A673 (cell line): ENCODE measurements at regions not wholly inside any gene's neighbourhood (a gene's known extent, or its start where the extent isn't known, plus 50 kb on each side); places are given as distances from the start of the nearest gene placed in this dataset.

Experiments
- BruUV-seq: library from RNA; stranded (reverse); fragments of 400-500 nt; replicated peaks from 2 replicates; lab custom pipeline; 2021; lab: Mats Ljungman, UMichigan
- CTCF ChIA-PET: fragments of 300-600 bp; sonication (Branson Sonifier 250); formaldehyde crosslinking; loops from one replicate; lab custom pipeline; 2022; ENCODE audit warnings: antibody characterized with exemption; lab: Charles Lee
- POLR2A ChIA-PET: fragments of 300-600 bp; sonication (Branson Sonifier 250); formaldehyde crosslinking; loops from one replicate; lab custom pipeline; 2022; ENCODE audit warnings: antibody characterized with exemption; ENCODE audit not compliant: low non-redundant PET; lab: Charles Lee
- DNase-seq: peaks from one replicate; pipeline ENCODE4 v3.0.0-alpha.2; 2015; ENCODE audit warnings: low spot score
- H3K27ac ChIP-seq: fragments of 200-600 bp; sonication (generic); 2 replicates; pipeline ENCODE4 v1.5.1; 2016; ENCODE audit warnings: mixed run types, low read depth, mild to moderate bottlenecking, mixed read lengths, antibody characterized with exemption, low read length; ENCODE audit not compliant: poor library complexity, severe bottlenecking
- H3K27me3 ChIP-seq: fragments of 200-600 bp; sonication (generic); replicated peaks from 2 replicates; pipeline ENCODE4 v1.6.1; 2017; ENCODE audit warnings: mixed run types, low read depth, mild to moderate bottlenecking, mixed read lengths, antibody characterized with exemption, low read length; ENCODE audit not compliant: insufficient read depth, poor library complexity
- H3K36me3 ChIP-seq: fragments of 200-600 bp; sonication (generic); 2 replicates; pipeline ENCODE4 v1.6.1; 2016; ENCODE audit warnings: mixed run types, mild to moderate bottlenecking, mixed read lengths, antibody characterized with exemption, low read length; ENCODE audit not compliant: insufficient read depth, poor library complexity, severe bottlenecking
- H3K4me1 ChIP-seq: fragments of 200-600 bp; sonication (generic); 2 replicates; pipeline ENCODE4 v1.6.1; 2017; ENCODE audit warnings: mixed run types, mild to moderate bottlenecking, mixed read lengths, antibody characterized with exemption, low read length; ENCODE audit not compliant: insufficient read depth, poor library complexity, severe bottlenecking
- H3K4me3 ChIP-seq: fragments of 200-600 bp; sonication (generic); 2 replicates; pipeline ENCODE4 v1.5.1; 2016; ENCODE audit warnings: low read depth, mixed run types, mild to moderate bottlenecking, mixed read lengths, low read length; ENCODE audit not compliant: poor library complexity, severe bottlenecking
- H3K9me3 ChIP-seq: fragments of 200-600 bp; sonication (generic); 2 replicates; pipeline ENCODE4 v1.6.1; 2016; ENCODE audit warnings: mixed run types, low read depth, mild to moderate bottlenecking, mixed read lengths, antibody characterized with exemption, low read length; ENCODE audit not compliant: poor library complexity, severe bottlenecking
- EZH2 ChIP-seq: fragments of 200-600 bp; sonication (generic); IDR thresholded peaks from 2 replicates; pipeline ENCODE4 v1.6.1; 2017; ENCODE audit warnings: borderline replicate concordance, low read depth, mild to moderate bottlenecking, mixed read lengths, antibody characterized with exemption, low read length; ENCODE audit not compliant: poor library complexity, severe bottlenecking
- intact Hi-C: fragments of 100-400 bp; cut with micrococcal nuclease; formaldehyde crosslinking; loops from one replicate; pipeline ENCODE4 v1.10.0; 2022; ENCODE audit not compliant: unreplicated experiment
- TF ChIP-seq, protein P1 (sequence below): fragments of 300-800, 200-600 bp; sonication (generic); conservative IDR thresholded peaks from 2 replicates; pipeline ENCODE4 v1.5.1; 2017; ENCODE audit warnings: low read depth, mild to moderate bottlenecking, antibody characterized with exemption, low read length, moderate library complexity, mixed read lengths

DNA sequence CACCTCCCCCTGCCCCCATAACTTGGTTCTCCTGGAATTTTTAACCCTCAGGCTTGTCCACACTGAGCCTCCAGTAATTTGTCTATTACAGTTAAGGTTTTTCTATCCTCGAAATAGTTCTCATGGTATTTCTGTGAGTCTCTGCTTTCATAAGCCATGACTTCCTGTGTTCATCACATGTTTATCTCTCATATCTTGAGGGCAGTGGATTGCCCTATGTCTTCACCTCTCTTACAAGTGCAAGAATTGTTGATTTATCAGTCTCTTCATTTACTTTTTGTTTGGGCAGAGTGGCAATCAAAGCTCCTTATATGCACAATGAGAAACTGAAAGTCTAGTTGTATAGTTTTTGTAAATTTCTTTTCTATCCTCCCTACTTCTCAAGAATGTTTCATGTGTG lies 328.4 kb downstream of the PLA2G4A start:
- Histone ChIP-seq H3K4me3 (no peak overlapping the region), H3K4me1 (no peaks in the 10 kb centered on the region), H3K27me3 (no peaks in the 10 kb centered on the region), H3K36me3 (no peaks in the 10 kb centered on the region), H3K9me3 (no peaks in the 10 kb centered on the region), H3K27ac (no peak overlapping the region)
- ChIA-PET POLR2A (no interaction called here), CTCF (no interaction called here)
- TF ChIP-seq, protein P1, sequence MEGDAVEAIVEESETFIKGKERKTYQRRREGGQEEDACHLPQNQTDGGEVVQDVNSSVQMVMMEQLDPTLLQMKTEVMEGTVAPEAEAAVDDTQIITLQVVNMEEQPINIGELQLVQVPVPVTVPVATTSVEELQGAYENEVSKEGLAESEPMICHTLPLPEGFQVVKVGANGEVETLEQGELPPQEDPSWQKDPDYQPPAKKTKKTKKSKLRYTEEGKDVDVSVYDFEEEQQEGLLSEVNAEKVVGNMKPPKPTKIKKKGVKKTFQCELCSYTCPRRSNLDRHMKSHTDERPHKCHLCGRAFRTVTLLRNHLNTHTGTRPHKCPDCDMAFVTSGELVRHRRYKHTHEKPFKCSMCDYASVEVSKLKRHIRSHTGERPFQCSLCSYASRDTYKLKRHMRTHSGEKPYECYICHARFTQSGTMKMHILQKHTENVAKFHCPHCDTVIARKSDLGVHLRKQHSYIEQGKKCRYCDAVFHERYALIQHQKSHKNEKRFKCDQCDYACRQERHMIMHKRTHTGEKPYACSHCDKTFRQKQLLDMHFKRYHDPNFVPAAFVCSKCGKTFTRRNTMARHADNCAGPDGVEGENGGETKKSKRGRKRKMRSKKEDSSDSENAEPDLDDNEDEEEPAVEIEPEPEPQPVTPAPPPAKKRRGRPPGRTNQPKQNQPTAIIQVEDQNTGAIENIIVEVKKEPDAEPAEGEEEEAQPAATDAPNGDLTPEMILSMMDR, result no peak
- TF ChIP-seq EZH2, result no peak
- no TSS peak for BruUV-seq
- intact Hi-C loops, result no loop called here
- DNase-seq, result no peak

DNA sequence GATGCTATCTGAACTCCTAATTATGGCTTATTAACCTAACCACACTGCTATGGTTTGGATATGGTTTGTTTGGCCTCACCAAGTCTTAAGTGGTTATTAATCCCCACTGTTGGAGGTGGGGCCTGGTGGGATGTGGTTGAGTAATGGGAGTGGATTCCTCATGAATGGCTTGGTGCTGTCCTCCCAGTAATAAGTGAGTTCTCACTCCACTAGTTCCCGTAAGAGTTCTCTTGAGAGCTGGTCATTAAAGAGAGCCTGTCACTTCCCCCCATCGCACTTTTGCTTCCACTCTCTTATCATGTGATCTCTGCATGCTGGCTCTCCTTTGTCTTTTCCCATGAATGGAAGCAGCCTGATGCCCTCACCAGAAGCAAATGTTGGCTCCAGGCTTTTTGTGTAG lies 328.8 kb downstream of the PLA2G4A start:
- Histone ChIP-seq H3K27me3 (no peaks in the 10 kb centered on the region), H3K4me1 (no peaks in the 10 kb centered on the region), H3K27ac (no peak overlapping the region), H3K4me3 (no peak overlapping the region), H3K36me3 (no peaks in the 10 kb centered on the region), H3K9me3 (no peaks in the 10 kb centered on the region)
- no TSS peak for BruUV-seq
- ChIA-PET CTCF (no interaction called here), POLR2A (no interaction called here)
- TF ChIP-seq, protein P1, result no peak
- TF ChIP-seq EZH2, result no peak
- DNase-seq, result peak; percentile 28
- intact Hi-C loops, result no loop called here

DNA sequence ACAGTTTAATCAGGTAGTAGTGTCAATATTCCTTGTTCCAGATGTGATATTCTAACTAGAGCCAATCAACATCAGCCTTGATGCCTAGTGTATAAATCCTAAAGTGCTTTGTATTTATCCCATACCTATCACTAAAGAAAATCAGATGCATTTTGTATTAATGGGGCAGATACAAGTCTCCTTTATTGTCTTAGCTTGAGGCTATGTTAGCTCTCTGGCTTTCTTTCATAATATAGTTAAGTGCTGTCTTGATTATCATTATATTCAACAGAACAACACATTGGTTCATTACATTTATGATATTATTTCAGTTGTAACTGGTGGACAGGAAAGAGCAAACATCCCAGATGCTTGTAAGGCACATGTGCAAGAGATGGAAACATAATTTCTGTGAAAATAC lies 338.8 kb downstream of the PLA2G4A start:
- intact Hi-C loops, result no loop called here
- DNase-seq, result no peak
- no TSS peak for BruUV-seq
- H3K27ac ChIP-seq, result no peak overlapping the region
- no peaks in the 10 kb centered on the region for H3K36me3 ChIP-seq
- POLR2A ChIA-PET, result no interaction called here
- CTCF ChIA-PET, result no interaction called here
- H3K9me3 ChIP-seq, result no peaks in the 10 kb centered on the region
- TF ChIP-seq EZH2, result no peak
- TF ChIP-seq, protein P1, result no peak
- no peak overlapping the region for H3K4me3 ChIP-seq
- H3K27me3 ChIP-seq, result no peaks in the 10 kb centered on the region
- H3K4me1 ChIP-seq, result no peaks in the 10 kb centered on the region
